HG03432 (cell line): ENCODE measurements at regions not wholly inside any gene's neighbourhood (a gene's known extent, or its start where the extent isn't known, plus 50 kb on each side); places are given as distances from the start of the nearest gene placed in this dataset.

Experiments
- ATAC-seq: cut with Tn5 transposase; IDR thresholded peaks from one replicate; pipeline ENCODE4 v1.9.1; 2021; ENCODE audit warnings: mild to moderate bottlenecking, moderate library complexity; ENCODE audit not compliant: unreplicated experiment

DNA sequence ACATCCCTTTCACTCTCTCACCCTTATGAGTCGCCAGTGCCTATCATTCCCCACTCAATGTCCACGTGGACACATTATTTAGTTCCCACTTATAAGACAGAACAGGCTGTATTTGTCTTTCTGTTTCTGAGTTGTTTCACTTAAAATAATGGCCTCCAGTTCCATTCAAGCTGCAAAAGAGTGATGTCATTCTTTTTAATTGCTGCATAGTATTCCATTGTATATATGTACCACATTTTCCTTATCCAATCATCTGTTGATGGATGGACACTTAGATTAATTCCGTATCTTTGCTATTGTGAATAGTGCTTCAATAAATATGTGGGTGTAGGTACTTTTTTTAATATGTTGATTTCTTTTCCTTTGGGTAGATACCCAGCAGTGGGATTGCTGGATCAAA lies 79.1 kb downstream of the ZNF365 start:
- no peak for ATAC-seq

DNA sequence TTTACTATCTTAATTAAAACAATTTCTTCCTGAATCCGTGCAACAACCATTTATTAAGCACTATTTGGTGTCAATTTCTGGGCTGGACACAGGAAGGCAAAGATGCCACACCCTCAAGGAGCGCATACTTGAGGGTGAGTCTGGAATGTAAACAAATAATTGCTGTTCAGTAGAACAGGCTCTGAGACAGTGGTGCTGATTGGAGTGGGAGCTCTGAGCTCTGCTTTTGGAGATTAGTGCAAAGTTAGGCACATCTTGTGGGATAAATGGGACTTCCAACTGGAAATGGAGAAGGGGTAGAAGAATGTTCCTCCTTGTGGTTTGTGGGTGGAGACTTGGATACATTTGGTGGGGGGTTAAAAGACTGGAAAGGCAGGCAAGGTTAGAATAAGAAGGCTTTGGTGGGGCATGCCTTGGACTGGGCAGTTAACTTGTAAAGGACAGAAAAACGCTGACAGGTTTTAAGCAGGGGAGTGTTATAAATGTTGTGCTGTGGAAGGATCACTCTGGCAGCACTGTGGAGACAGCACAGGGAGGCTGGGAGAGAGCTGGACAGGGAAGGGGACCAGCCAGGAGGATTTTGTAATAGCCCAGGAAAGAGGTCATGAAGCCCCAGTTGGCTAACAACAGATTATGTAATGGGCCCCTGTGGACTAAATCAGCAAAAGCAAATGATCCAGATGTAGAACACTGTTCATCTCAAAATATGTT lies 80.7 kb downstream of the ZNF365 start:
- ATAC-seq: no peak

DNA sequence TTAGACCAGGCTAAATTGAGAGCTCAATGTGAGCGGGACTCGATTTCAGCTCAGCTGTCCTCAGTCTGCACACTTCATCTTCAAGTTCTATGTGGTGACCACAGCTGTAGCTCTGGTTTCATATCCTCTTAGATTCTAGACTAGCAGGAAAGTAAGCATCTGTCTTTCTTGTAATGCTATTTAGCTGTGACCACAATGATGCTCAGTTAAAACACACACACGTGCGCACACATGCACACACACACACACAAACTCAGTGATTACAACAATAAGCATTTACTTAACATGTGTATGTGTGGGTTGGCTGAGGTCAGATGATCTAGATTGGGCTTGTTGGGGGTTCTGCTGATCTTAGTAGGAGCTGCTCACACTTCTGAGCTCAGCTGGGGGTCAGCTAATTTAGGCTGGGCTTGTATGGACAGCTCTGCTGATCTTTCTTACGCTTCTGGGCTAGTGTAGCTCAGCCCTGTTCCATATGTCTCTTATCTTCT lies 82.5 kb downstream of the ZNF365 start:
- ATAC-seq: peak; percentile 98

DNA sequence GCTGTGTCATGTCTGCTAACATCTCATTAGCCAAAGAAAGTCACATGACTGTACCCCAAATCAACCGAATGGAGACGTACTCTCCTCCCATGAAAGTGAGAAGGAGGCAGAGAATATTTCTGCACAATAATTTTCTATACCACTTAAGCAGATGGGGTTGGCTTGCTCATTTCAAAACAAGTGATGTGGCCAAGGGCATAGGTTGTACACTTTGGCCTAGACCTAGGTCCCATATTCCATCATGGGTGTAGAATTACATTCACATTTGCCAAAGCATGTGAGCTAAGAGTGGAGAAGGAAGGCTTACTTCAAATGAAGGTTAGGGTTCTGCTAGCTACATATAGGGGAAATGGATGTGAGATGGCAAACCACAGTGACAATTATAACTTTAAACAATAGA lies 83.0 kb downstream of the ZNF365 start:
- ATAC-seq: peak; percentile 4

DNA sequence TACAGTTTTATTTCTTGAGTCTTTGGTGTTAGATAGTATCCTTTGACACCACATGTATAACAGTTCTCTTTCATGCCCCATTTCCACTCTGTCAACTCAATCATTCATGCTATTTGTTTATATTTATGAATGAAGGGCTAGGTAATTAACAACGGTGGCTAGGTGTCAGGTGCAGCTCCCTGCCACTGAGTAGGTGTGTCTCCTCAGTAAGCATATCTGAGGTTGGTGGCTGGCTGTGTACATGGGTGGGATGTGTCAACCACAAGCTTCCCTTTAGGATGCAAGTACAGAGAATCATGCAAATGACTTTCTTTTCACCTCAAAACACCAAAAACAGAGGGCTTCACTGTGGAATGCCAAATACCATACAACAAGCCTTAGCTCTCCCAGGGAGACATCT lies 83.4 kb downstream of the ZNF365 start:
- peak; percentile 30 for ATAC-seq

DNA sequence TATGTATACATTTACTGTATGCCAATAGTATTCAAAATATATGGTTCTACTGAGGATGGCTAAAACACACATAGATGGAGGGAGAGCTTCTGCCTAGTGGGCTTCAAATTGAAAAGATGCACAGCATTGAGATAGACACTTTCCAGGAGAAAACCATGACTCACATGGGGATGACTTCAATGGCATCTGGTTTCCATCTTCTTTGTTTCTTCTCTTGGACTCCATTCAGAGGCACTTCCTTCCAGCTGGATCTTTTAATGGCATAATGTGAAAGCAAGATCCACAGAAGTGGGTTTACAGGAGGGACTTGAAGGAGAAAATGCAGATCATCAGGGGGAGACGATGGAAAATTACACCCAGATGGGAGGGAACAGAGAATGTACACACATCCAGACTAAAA lies 84.9 kb downstream of the ZNF365 start:
- no peak for ATAC-seq

DNA sequence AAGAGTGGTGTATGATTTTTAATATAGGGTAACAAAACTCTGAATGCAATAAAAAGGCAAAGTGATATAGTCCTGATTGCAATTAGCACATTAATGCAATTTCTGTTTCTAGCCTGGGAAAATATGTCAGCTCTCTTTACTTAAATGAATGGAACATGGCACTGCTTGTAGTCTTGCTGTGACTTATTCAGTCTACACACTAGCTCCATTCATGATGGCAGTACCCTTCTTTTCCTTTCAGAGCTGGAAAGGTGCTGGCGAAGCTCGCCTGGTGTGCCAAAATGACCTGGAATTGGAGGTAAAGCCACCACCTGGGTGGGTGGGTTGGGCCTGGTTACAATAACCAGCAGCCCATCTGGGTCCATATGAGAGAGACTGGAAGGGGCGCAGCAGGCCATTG lies 85.3 kb downstream of the ZNF365 start:
- ATAC-seq: no peak

DNA sequence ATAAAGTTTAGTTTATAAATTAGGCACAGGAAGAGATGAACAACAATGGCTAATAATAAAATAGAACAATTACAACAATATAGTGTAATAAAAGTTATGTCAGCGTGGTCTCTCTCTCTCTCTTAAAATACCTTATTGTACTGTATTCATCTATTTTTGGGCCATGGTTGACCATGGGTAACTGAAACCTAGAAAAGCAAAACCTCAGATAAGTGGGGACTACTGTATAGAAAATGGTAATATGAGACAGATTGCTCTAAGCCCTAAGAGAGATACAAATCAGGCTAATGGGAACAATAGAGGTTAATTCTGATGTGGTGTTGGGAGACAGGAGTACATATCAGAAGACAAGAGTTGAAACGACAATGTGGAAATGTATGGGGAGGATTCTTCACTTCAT lies 86.2 kb downstream of the ZNF365 start:
- peak; percentile 35 for ATAC-seq

DNA sequence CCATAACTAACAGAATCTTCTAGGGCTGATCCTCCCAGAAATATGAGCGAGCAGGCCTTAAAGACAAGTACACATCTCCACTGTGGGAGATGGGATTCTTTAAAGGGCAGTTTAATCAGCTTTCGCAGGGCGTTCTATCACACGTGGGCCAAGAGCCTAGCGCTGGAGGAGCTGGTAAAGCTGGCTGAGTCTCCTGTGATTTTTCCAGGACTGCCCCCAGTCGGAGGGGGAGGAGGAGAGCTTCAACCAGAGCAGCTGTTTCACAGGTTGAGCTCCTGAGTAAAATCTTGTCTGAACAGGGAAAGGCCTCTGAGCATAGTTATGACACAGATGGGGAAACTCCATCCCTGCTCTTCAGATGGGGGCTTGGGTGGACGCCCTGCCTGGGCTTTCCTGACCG lies 87.0 kb downstream of the ZNF365 start:
- no peak for ATAC-seq

DNA sequence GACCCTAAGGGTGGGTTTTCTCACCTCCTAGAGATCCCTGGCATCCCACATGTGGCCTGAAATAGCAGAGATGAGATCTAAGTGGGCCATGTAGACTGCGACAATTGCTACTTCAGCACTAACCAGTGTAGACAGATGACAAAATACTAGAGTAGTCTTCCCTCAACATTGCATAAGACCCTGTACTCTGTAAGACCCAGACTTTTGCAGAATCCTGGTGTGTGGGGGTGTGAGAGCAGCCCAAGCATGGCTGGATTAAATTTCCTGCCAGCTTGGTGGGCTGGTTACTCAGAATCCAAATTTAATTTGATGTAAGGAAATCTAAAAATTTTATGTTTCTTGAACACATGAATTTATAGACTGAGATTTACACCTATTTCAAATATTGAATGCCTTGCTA lies 88.3 kb downstream of the ZNF365 start:
- ATAC-seq: no peak

DNA sequence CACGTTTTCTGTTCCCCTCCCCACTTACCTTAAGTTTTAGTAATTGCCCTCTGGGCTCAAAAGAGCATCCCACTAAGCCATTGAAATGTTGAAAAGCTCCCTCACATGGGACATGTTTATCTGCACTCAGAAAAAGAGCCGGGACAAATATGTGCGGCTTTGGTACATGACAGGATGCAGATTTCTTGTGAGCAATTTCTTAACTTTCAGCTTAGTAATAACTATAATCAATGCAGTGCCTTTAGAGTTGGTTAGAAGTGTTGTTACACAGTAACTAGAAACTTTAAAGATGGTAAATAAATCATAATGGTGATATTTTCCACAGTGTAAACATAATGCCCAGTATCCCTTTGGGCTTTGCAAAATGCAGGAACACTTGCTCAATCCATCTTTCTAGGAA lies 89.2 kb downstream of the ZNF365 start:
- ATAC-seq: no peak

DNA sequence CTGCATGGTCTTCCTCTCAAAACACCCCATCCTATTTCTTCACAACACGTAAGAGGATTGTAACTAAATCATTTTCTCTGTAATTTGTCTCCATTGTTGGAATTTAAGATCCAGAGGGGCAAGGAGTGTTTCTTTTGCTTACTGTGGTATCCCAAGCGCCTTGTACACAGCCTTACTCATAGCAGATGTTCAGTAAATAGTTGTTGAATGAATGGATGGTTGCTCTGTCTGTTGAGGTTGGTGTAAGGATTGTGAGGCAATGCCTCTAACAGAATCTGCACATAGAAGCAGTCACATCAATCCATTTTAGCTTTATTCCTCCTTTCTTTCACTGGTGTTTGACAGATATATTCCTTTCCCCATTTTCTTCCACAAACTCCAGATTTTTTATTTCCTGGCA lies 90.1 kb downstream of the ZNF365 start:
- ATAC-seq: no peak

DNA sequence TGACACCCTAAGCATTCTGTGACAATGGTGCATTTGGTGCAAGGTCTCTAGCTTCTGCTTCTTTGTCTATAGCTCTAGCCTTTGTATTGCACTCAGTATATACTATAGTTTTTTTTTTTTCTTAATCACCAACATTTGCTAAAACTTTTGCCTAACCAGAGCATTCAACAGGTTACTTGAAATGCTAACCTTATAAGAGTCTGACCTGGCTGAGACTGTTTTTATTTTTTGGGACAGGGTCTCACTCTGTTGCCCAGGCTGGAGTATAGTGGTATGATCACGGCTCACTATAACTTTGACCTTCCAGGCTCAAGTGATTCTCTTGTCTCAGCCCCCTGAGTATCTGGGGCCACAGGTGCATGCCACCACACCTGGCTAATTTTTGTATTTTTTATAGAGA lies 92.4 kb downstream of the ZNF365 start:
- no peak for ATAC-seq

DNA sequence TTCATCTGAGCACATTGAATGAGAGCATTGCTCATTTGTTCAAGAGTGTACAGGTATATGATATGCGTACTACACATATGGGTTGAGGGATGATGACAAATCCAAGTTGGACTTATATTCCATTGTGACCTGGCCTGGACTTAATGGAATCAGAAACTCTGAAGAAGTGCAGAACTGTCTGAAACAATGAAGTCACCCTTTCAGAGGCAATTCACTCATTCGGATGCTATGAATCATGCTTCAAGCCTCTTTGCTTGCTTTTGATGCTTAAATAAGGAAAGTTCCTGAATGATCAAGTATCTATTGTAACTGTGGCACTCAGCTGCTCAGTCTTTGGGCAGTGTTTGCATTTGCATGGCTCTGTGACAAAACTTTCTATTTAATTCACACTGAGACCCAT lies 93.4 kb downstream of the ZNF365 start:
- no peak for ATAC-seq

DNA sequence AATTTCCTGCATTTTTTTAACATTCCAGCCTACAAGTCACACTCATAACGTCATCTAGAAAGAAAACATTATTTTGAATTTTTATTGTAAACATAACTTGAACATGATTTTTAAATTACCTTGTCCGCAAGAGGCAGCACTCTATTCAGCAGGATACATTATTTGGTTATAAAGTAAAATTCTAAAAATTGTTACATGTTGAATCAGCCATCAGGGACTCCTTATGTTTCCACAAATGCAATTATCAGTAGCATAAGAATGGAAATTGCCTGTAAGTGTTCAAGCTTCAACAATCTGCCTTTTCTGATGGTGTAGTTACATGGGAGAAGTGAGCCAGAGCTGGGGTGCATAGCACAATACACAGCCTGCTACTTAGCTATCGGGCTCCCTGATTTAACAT lies 97.5 kb downstream of the ZNF365 start:
- ATAC-seq: no peak

DNA sequence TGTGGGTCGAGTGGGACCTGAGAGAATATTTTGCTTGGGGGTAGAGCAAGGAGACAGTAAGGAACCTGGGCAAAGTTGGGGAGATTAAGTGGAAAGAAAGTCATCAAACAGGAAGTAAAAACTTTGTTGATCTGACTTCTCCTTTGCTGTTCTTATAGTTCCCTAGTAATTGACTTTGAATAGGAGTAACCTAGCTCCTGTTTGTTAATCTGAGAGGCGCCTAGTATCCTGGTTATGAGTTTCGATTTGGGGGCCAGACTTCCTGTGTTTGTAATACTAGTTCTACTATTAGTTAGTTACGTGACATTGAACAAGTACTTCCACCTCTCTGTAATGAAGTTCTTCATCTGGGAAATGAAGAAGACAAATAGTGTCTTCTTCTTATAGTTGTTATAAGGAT lies 99.1 kb downstream of the ZNF365 start:
- no peak for ATAC-seq

DNA sequence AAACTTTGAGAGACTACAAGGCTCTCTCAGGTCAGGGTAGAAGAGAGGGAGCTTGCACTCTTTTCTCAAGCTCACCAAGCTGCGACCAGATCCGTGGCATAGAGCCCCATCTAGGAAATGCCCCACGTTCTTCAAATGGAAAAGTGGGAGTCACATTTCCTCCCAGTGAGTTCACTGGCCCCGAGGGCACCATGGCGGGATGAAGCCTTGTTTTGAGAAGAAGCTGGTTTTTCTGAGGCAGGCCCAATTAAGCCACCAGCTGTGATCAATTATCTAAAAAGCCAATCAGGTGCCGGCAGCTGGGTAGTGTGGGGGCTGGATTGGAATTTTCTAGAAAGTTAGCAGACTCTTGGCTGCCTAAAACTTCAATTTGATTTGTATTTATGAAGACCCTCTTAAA lies 101.4 kb downstream of the ZNF365 start:
- no peak for ATAC-seq

DNA sequence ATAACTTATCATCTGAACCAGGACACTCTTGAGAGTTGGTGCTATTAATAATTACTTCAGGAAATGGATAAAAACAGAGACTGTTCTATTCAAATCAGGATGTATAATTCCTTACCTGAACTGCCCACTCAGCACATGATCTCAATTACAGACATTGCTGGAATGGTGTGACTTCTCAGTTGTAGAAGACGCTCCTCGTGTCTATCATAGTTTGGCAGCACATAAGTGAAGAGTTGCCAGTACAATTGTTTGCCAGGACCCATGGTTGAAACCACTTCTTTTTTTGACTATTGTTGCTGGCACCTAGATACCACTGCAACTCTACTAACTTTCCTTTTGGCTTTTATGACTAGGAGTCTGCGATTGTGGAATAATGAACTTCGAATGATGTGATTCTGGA lies 105.4 kb downstream of the ZNF365 start:
- no peak for ATAC-seq

DNA sequence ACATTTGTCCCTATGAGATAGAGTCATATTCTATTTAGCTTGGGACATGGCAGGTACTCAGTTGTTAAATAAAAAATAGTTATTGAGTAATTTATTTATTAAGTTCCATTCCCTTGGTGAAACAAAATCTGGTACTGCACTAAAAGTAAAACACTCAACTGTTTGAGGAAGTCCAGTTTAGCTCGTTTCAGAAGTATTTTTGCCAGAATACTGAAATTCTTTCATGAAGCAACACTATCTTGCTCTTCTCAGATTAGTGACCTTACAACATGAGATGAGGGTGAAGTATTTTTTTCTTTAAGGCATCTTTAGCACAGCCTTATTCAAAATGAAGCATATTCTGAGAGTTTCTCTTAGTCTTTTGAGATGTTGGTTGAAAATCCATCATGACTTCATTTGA lies 106.0 kb downstream of the ZNF365 start:
- no peak for ATAC-seq

DNA sequence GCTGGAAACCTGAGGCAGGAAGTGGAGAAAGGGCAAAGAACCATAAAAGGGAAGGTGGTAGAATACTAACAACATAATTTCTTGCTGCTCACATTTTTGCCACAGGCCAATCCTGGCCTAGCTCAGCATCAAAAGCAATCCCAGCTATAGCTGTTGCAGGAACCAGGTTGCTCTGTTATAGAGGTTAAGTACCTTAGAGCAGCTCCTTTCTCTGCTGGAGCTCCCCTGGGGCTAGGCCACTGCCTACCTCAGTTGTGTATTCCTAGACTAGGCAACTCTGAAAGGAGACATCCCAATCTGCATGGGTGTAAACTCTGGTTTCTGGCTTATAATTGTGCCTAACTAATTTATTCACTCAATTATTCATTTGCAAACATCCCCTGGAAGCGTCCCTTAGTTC lies 108.4 kb downstream of the ZNF365 start:
- ATAC-seq: no peak

DNA sequence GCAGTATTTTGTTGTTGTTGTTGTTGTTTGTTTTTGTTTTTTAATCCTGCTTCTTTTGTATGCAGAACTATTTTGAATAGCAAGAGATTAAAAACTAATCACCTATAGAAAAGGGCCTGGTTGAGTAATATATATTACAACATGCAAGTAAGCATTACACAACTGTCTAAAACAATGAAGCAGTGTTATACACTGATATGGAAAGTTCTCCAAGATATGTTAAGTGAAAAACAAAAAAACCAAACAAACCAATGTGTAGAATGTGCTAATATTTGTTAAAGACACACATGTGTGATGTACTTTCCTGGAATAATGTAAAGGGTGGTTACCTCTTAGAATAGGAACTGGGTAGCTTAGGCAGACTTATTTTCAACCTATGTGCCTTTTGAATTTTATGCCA lies 117.4 kb downstream of the ZNF365 start:
- no peak for ATAC-seq

DNA sequence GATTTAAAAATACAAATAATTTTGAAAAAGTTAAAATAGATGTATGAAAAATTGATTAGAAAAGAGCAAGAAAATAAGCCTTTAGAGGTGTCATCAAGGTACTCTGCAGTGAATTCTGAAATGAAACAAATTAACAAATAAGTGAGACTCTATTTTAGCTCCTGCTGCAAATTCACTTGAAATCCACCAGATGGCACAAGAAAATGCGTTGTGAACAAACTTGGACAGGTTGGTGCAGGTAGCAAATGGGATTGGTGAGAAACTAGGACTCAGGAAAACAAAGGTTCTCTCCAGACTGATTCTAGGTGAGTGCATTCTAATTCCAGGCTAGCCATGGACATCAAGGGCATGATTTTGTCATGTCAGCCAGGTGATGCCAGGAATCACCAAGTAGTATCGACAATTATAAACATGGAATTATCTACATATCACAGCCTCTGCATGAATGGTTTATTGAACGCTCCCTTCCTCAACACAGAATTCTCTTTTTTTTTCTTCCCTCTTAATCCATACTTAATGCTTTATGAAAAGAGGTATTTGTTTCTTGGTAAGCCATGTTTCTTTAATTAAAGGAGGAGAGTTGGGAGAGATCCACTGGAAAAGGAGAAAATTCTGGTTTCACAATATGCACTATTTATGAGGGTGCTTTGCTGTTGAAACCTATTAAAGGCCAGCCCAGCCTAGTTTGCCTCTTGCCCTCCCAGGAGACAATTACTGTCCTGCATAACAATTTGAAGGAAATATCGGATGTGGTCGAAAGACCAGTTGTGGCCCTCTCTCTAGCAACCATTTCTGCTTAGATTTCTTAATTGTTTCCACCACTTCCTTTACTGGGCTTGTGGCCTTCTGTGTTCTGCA lies 118.1 kb downstream of the ZNF365 start:
- no peak for ATAC-seq

DNA sequence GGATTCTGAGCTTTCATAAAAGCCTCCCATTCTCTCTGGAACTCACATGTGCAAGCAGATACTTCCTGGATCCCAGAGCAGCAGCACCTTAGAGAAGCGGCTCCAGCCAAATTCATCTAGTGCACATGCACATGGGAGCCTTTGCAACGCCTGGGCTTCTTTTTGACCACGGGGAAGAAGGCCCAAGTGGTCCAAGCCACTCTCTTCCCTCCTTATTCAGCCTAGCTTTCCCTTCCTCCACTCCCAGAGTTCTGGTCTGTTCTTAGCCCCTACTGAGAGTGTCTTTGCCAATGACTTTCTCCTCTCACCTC lies 118.7 kb downstream of the ZNF365 start:
- ATAC-seq: no peak
